HL-60 (cell line): ENCODE measurements at regions not wholly inside any gene's neighbourhood (a gene's known extent, or its start where the extent isn't known, plus 50 kb on each side); places are given as distances from the start of the nearest gene placed in this dataset.

ENCODE experiments used
- POLR2AphosphoS5 ChIP-seq: IDR thresholded peaks from 2 replicates; pipeline ENCODE4 v1.6.1; 2012; ENCODE audit warnings: low read depth
- TF ChIP-seq, protein P1 (sequence below): IDR thresholded peaks from one replicate; pipeline ENCODE4 v1.5.1; 2011; ENCODE audit warnings: low read length, control low read depth, inconsistent platforms; ENCODE audit not compliant: insufficient read depth

DNA sequence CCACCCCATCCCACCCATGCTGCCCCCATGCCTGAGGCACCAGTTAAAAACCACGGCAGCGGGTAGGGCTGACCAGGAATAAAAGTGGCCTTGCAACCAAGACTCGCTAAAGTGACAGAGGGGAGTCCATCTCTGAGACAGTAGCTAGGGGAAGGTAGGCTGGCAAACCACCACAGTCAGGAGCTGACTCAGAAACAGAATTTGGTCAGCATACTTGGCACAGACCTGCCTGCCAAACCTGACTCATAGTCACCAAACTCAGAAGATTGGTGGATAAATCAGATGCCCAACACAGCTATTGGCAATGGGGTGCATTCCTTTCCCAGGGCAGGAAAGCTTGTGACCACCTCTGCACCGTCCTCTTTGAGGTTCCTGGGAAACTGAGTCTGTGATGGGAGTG, 193.8 kb downstream of the BCOR start:
- TF ChIP-seq, protein P1, sequence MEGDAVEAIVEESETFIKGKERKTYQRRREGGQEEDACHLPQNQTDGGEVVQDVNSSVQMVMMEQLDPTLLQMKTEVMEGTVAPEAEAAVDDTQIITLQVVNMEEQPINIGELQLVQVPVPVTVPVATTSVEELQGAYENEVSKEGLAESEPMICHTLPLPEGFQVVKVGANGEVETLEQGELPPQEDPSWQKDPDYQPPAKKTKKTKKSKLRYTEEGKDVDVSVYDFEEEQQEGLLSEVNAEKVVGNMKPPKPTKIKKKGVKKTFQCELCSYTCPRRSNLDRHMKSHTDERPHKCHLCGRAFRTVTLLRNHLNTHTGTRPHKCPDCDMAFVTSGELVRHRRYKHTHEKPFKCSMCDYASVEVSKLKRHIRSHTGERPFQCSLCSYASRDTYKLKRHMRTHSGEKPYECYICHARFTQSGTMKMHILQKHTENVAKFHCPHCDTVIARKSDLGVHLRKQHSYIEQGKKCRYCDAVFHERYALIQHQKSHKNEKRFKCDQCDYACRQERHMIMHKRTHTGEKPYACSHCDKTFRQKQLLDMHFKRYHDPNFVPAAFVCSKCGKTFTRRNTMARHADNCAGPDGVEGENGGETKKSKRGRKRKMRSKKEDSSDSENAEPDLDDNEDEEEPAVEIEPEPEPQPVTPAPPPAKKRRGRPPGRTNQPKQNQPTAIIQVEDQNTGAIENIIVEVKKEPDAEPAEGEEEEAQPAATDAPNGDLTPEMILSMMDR: no peak
- no peak for TF ChIP-seq POLR2AphosphoS5
